ENCODE measurements at regions not wholly inside any gene's neighbourhood (a gene's known extent, or its start where the extent isn't known, plus 50 kb on each side); places are given as distances from the start of the nearest gene placed in this dataset.

- no peak overlapping the region for H3K4me3 ChIP-seq
- no peaks in the 10 kb centered on the region for H3K9me3 ChIP-seq
- no peaks in the 10 kb centered on the region for H3K27me3 ChIP-seq
- no peak overlapping the region for H3K27ac ChIP-seq
- DNase-seq (ENCODE audit: low spot score): no peak
- H3K4me1 ChIP-seq: no peaks in the 10 kb centered on the region
- no peak for TF ChIP-seq CTCF (IDR thresholded peaks at IDR 0.05)
- no peaks in the 10 kb centered on the region for H3K36me3 ChIP-seq
Observed at GRCh38 chr17:77796176-77796860, 162.2 kb upstream of the TNRC6C start.

- no peaks in the 10 kb centered on the region for H3K27me3 ChIP-seq
- no peak overlapping the region for H3K27ac ChIP-seq
- no peak for TF ChIP-seq CTCF (IDR thresholded peaks at IDR 0.05)
- H3K9me3 ChIP-seq: no peaks in the 10 kb centered on the region
- DNase-seq (ENCODE audit: low spot score): no peak
- peaks cover 0 to 9% of the 10 kb centered on the region in 2 donors for H3K4me1 ChIP-seq
- H3K4me3 ChIP-seq: no peak overlapping the region
- no peaks in the 10 kb centered on the region for H3K36me3 ChIP-seq
Observed at GRCh38 chr17:77798031-77798430, 160.5 kb upstream of the TNRC6C start.

GRCh38 chr17:77798481-77798880, 160.0 kb upstream of the TNRC6C start:
- no peak for TF ChIP-seq CTCF (IDR thresholded peaks at IDR 0.05)
- no peak for DNase-seq (ENCODE audit: low spot score)
- Histone ChIP-seq H3K27me3 (no peaks in the 10 kb centered on the region), H3K4me1 (peaks cover 0 to 14% of the 10 kb centered on the region in 2 donors), H3K36me3 (no peaks in the 10 kb centered on the region), H3K9me3 (no peaks in the 10 kb centered on the region), H3K4me3 (no peak overlapping the region), H3K27ac (no peak overlapping the region)

GRCh38 chr17:77800816-77801215, 157.7 kb upstream of the TNRC6C start:
- no peak for TF ChIP-seq CTCF (IDR thresholded peaks at IDR 0.05)
- H3K36me3 ChIP-seq: no peaks in the 10 kb centered on the region
- DNase-seq (ENCODE audit: low spot score): no peak
- H3K27me3 ChIP-seq: no peaks in the 10 kb centered on the region
- H3K4me3 ChIP-seq: no peak overlapping the region
- H3K9me3 ChIP-seq: no peaks in the 10 kb centered on the region
- peaks cover 0 to 14% of the 10 kb centered on the region in 2 donors for H3K4me1 ChIP-seq
- H3K27ac ChIP-seq: no peak overlapping the region

GRCh38 chr17:77801545-77802332, 156.8 kb upstream of the TNRC6C start:
- no peak for DNase-seq (ENCODE audit: low spot score)
- Histone ChIP-seq H3K4me3 (no peak overlapping the region), H3K27me3 (no peaks in the 10 kb centered on the region), H3K27ac (no peak overlapping the region), H3K9me3 (no peaks in the 10 kb centered on the region), H3K4me1 (peaks cover 0 to 14% of the 10 kb centered on the region in 2 donors), H3K36me3 (no peaks in the 10 kb centered on the region)
- TF ChIP-seq CTCF (IDR thresholded peaks at IDR 0.05): no peak

Data from right atrium auricular region (tissue), 2 donors.